DND-41 (cell line): ENCODE measurements at regions not wholly inside any gene's neighbourhood (a gene's known extent, or its start where the extent isn't known, plus 50 kb on each side); places are given as distances from the start of the nearest gene placed in this dataset.
"Not testable (repeated sequence)": the region's sequence is repeated elsewhere in the genome, so short reads cannot be mapped to it uniquely, and the experiment has no call there.

Experiments used
- EZH2 ChIP-seq: IDR thresholded peaks from 3 replicates; pipeline ENCODE4 v1.6.1; 2012; ENCODE audit warnings: borderline replicate concordance, low read depth, mild to moderate bottlenecking, moderate library complexity, low read length, inconsistent platforms; ENCODE audit not compliant: severe bottlenecking
- TF ChIP-seq, protein P1 (sequence below): IDR thresholded peaks from 2 replicates; pipeline ENCODE4 v1.5.1; 2012; ENCODE audit warnings: borderline replicate concordance, low read length, moderate library complexity, mild to moderate bottlenecking; ENCODE audit not compliant: poor library complexity, severe bottlenecking; ENCODE audit errors: extremely low read depth

GRCh38 chr7:65551042-65551441 is 177.4 kb downstream of the ZNF92 start:
- TF ChIP-seq, protein P1, sequence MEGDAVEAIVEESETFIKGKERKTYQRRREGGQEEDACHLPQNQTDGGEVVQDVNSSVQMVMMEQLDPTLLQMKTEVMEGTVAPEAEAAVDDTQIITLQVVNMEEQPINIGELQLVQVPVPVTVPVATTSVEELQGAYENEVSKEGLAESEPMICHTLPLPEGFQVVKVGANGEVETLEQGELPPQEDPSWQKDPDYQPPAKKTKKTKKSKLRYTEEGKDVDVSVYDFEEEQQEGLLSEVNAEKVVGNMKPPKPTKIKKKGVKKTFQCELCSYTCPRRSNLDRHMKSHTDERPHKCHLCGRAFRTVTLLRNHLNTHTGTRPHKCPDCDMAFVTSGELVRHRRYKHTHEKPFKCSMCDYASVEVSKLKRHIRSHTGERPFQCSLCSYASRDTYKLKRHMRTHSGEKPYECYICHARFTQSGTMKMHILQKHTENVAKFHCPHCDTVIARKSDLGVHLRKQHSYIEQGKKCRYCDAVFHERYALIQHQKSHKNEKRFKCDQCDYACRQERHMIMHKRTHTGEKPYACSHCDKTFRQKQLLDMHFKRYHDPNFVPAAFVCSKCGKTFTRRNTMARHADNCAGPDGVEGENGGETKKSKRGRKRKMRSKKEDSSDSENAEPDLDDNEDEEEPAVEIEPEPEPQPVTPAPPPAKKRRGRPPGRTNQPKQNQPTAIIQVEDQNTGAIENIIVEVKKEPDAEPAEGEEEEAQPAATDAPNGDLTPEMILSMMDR = not testable (repeated sequence)
- not testable (repeated sequence) for TF ChIP-seq EZH2
